GM12878 (cell line): ENCODE measurements at regions not wholly inside any gene's neighbourhood (a gene's known extent, or its start where the extent isn't known, plus 50 kb on each side); places are given as distances from the start of the nearest gene placed in this dataset.

ENCODE experiments used
- ATAC-seq: fragments of 200-7000 bp; cut with Tn5 transposase; 3 replicates; pipeline ENCODE4 v1.9.1; 2020; ENCODE audit warnings: mild to moderate bottlenecking, moderate library complexity
- BruUV-seq: library from RNA; stranded (reverse); fragments of 400-500 nt; replicated peaks from 2 replicates; lab custom pipeline; 2021; lab: Mats Ljungman, UMichigan
- CTCF ChIA-PET: fragments of 300-600 bp; sonication (Branson Sonifier 250); formaldehyde crosslinking; extraction: SDS; loops from one replicate; lab custom pipeline; 2021; ENCODE audit warnings: inconsistent platforms; lab: Yijun Ruan, JAX
- POLR2A ChIA-PET: fragments of 350-600 bp; formaldehyde crosslinking; extraction: SDS; loops from one replicate; lab custom pipeline; 2021; ENCODE audit warnings: inconsistent platforms; lab: Charles Lee
- RAD21 ChIA-PET: fragments of 300-600 bp; sonication (Branson Sonifier 250); formaldehyde crosslinking; loops from one replicate; lab custom pipeline; 2023; ENCODE audit warnings: antibody characterized with exemption; ENCODE audit not compliant: unreplicated experiment; lab: Charles Lee
- SMC1A ChIA-PET: fragments of 300-600 bp; sonication (Branson Sonifier 250); formaldehyde crosslinking; loops from one replicate; lab custom pipeline; 2023; ENCODE audit not compliant: unreplicated experiment, uncharacterized antibody; lab: Charles Lee
- DNase-seq: peaks from one replicate; pipeline ENCODE4 v3.0.0-alpha.2; 2011; ENCODE audit warnings: low read depth, low spot score
- FAIRE-seq: peaks from 3 replicates; lab custom pipeline; 2011; peaks lifted over from hg19 to GRCh38; lab: Jason Lieb, UNC
- H2AFZ ChIP-seq: 2 replicates; pipeline ENCODE4 v1.6.0; 2011; ENCODE audit warnings: low read depth, low read length, control low read depth; ENCODE audit not compliant: control insufficient read depth
- H3K27ac ChIP-seq: 2 replicates; pipeline ENCODE4 v1.5.1; 2011; ENCODE audit warnings: control low read depth; ENCODE audit not compliant: control insufficient read depth, insufficient read depth
- H3K27me3 ChIP-seq, 2 experiments: replicated peaks in 1 of 2; 2 replicates each; pipeline versions ENCODE4 v1.6.0 to v1.6.1; 2011; ENCODE audit warnings: low read length in 1 of 2; ENCODE audit not compliant: control insufficient read depth in 2 of 2, insufficient read depth in 2 of 2
- H3K36me3 ChIP-seq, 2 experiments: 2 replicates each; pipeline ENCODE4 v1.5.1; 2011; ENCODE audit warnings: low read length in 1 of 2; ENCODE audit not compliant: control insufficient read depth in 2 of 2, insufficient read depth in 2 of 2
- H3K4me1 ChIP-seq: 2 replicates; pipeline ENCODE4 v1.6.1; 2011; ENCODE audit warnings: mild to moderate bottlenecking, low read length, moderate library complexity, mixed read lengths; ENCODE audit not compliant: control insufficient read depth, insufficient read depth
- H3K4me2 ChIP-seq: 2 replicates; pipeline ENCODE4 v1.6.0; 2011; ENCODE audit warnings: control low read depth; ENCODE audit not compliant: control insufficient read depth, insufficient read depth
- H3K4me3 ChIP-seq: fragments of 200-600 bp; sonication (generic); 2 replicates; pipeline ENCODE4 v1.5.1; 2016
- H3K79me2 ChIP-seq: 2 replicates; pipeline ENCODE4 v1.6.0; 2011; ENCODE audit warnings: low read length; ENCODE audit not compliant: control insufficient read depth, insufficient read depth
- H3K9ac ChIP-seq: 2 replicates; pipeline ENCODE4 v1.8.0; 2011; ENCODE audit warnings: low read length, control low read depth, mixed read lengths; ENCODE audit not compliant: control insufficient read depth, insufficient read depth
- H3K9me3 ChIP-seq: replicated peaks from 3 replicates; pipeline ENCODE4 v1.5.1; 2011; ENCODE audit warnings: mild to moderate bottlenecking, low read length; ENCODE audit not compliant: control insufficient read depth, insufficient read depth
- H4K20me1 ChIP-seq: 2 replicates; pipeline ENCODE4 v1.6.0; 2011; ENCODE audit not compliant: control insufficient read depth, insufficient read depth
- CHD2 ChIP-seq: IDR thresholded peaks from 2 replicates; pipeline ENCODE4 v1.6.1; 2011; ENCODE audit warnings: low read depth, low read length, improper control_type of control experiment, borderline replicate concordance
- E4F1 ChIP-seq: fragments of 450-650 bp; IDR thresholded peaks from 2 replicates; pipeline ENCODE4 v1.6.1; 2018; ENCODE audit warnings: borderline replicate concordance, mild to moderate bottlenecking; ENCODE audit not compliant: partially characterized antibody
- GATAD2B ChIP-seq: fragments of 450-650 bp; conservative IDR thresholded peaks from 2 replicates; pipeline ENCODE4 v1.6.1; 2017; ENCODE audit warnings: low read depth, mild to moderate bottlenecking, moderate library complexity
- IRF4 ChIP-seq: IDR thresholded peaks from 2 replicates; pipeline ENCODE4 v1.6.1; 2011; ENCODE audit warnings: low read depth, low read length
- TARDBP ChIP-seq: IDR thresholded peaks from 2 replicates; pipeline ENCODE4 v1.6.1; 2016; ENCODE audit warnings: borderline replicate concordance
- ZBTB11 ChIP-seq: fragments of 450-650 bp; formaldehyde crosslinking; IDR thresholded peaks from 2 replicates; pipeline ENCODE4 v1.5.0; 2022; ENCODE audit warnings: mild to moderate bottlenecking, missing genetic modification characterization
- ZZZ3 ChIP-seq: IDR thresholded peaks from 2 replicates; pipeline ENCODE4 v1.6.1; 2011; ENCODE audit warnings: low read depth; ENCODE audit not compliant: control insufficient read depth, insufficient read length
- WGBS: methylation state at CpG from one replicate; pipeline ENCODE4 v1.1.6; 2016; ENCODE audit warnings: low lambda C conversion rate; ENCODE audit not compliant: insufficient replicate concordance, insufficient coverage; ENCODE audit errors: missing lambda C conversion rate; 5-methylcytosine and 5-hydroxymethylcytosine counted together
- in situ Hi-C: fragments of 300-500 bp; cut with MboI; formaldehyde crosslinking; loops from 9 replicates; pipeline ENCODE4 v1.14.3; 2018; ENCODE audit warnings: mixed read lengths
- intact Hi-C: fragments of 100-400 bp; cut with micrococcal nuclease; formaldehyde crosslinking; loops from one replicate; pipeline ENCODE4 v1.14.2; 2022; ENCODE audit not compliant: unreplicated experiment

- TF ChIP-seq CHD2, result no peak
- no peak for TF ChIP-seq GATAD2B
- TF ChIP-seq TARDBP, result no peak
Observed at GRCh38 chr3:124459678-124460077, 270.6 kb upstream of the UMPS start (continued).

GRCh38 chr3:124461126-124461525 is 269.1 kb upstream of the UMPS start:
- RAD21 ChIA-PET, result no interaction called here

More at GRCh38 chr3:124461126-124461525, 269.1 kb upstream of the UMPS start:
- TF ChIP-seq ZBTB11, result no peak
- no peak for TF ChIP-seq E4F1
- TF ChIP-seq ZZZ3, result no peak
- no peak for TF ChIP-seq IRF4
- Histone ChIP-seq H3K4me2 (no peak overlapping the region), H3K9me3 (no peaks in the 10 kb centered on the region), H4K20me1 (no peaks in the 10 kb centered on the region), H3K9ac (no peak overlapping the region), H3K79me2 (no peaks in the 10 kb centered on the region), H3K27ac (no peak overlapping the region), H3K4me3 (no peak overlapping the region), H3K27me3 (no peaks in the 10 kb centered on the region; a peak in 1 of 4 replicates), H2AFZ (no peak overlapping the region), H3K4me1 (no peaks in the 10 kb centered on the region), H3K36me3 (no peaks in the 10 kb centered on the region)
- in situ Hi-C loops, result loop anchor here (10.0 kb wide), 1 partner anchor 446 kb away; no protein-coding TSS in a partner anchor
- FAIRE-seq, result no peak
- intact Hi-C loops, result no loop called here
- no peak for DNase-seq
- BruUV-seq, result no TSS peak
- POLR2A ChIA-PET, result no interaction called here
- SMC1A ChIA-PET, result interaction anchor here (1.1 to 2.2 kb wide), 2 partner anchors 100 to 109 kb away, joined by 5 to 6 read pairs; no protein-coding TSS in a partner anchor
- ATAC-seq, result no peak
- 16% methylated on average over 2 of the region's 2 CpGs for WGBS
- CTCF ChIA-PET, result interaction anchor here (1.5 to 1.7 kb wide), 2 partner anchors 34 to 110 kb away, joined by 3 to 6 read pairs; no protein-coding TSS in a partner anchor
